Embryonic facial prominence (tissue), 1 donor: ENCODE measurements at regions not wholly inside any gene's neighbourhood (a gene's known extent, or its start where the extent isn't known, plus 50 kb on each side); places are given as distances from the start of the nearest gene placed in this dataset.

Experiments used
- DNase-seq: peaks from one replicate; pipeline ENCODE4 v3.0.0-alpha.2; 2016; ENCODE audit errors: extremely low spot score

DNA sequence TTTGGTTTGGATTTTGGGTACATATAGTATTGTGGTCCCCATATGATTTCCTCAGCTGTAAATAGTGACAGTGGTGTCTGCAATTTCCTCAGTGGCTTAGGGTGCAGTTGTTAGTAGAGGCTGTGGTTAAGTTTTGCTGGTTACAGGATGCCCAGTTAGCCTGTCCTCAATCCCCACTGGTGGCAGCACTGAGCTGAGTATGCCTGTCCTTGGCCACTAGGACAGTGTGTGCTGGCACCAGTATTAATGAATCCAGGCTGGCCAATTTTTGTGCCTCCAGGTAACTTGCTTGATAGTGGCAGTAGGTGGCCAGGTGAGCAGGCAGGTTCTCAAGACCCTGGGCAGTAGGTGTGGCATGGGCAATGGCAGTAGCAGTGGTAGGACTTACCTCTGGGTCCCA, 973.1 kb downstream of the TMEM182 start:
- DNase-seq = no peak

DNA sequence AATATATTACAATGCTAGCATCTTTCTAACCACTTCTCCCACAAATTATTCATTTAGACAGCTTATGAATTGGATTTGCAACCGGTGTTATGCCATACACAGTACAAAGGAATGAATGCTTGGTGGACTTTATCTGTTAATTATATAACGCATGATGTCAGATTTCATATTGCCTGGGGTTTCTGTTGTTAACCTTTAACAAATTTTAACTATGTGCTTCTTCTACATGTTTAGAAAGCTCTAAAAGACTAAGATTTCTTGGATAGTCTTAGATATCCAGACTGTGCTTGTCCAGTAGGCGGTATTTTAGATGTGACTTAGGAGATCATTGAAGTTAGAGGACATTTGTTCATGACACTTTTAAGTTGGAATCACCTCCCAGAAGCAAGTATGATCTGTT, 976.3 kb downstream of the TMEM182 start:
- no peak for DNase-seq

DNA sequence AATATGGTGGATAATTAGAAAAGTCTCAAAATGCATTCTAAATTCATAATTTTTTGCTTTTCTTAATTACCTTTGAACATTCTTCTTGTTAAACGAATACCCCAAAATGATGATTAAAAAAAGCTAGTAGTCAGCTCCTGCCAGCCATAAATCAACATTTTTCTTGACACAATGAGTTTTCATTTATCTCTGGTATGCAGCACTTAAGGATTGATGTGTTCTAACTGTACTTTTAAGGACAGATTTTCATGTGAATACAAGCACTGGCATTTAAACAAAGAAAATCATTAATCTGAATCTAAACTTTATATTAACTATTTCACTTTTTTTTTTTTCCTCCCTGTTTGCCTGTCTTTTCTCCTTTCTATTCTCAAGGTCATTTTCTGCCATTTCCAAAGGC, 976.8 kb downstream of the TMEM182 start:
- DNase-seq = no peak

DNA sequence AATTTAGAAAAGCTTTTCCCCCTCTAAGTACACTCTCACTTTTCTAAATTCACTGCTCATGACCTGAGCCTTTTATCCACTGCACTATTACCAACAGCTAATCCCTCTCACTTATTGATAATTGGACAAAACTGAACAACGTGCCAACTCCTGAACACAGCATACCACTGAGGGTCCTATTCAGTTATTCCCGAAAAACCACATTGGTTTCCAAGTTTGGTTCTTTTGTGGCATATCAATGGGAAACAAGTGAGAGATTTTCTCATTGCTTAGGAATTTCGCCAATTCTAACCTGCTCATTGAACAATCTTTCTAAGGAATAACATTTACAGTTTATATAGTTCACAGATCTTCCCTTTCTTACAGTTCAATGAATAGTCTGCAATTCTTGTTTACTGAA, 977.4 kb downstream of the TMEM182 start:
- DNase-seq = no peak

- DNase-seq = no peak
Observed at GRCh38 chr2:103739921-103740320, 978.1 kb downstream of the TMEM182 start.

DNA sequence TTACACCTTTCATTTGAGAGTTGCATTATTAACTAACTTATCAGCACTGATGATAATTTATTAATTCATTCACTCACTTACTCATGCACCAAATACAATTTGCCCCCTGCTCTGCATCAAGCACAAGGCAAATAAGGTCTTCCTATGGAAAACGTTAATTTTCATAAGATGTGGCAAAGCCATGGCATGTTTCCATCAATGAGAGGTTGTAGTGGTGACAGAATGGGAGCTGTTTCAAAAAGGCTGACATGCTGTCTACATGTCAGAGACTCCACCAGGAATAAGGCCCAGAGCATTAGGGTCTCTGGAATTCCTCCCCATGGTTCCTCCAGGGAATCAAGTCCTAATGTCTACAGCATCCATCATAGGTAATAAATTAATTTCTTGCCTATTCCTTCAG, 978.8 kb downstream of the TMEM182 start:
- DNase-seq = no peak

DNA sequence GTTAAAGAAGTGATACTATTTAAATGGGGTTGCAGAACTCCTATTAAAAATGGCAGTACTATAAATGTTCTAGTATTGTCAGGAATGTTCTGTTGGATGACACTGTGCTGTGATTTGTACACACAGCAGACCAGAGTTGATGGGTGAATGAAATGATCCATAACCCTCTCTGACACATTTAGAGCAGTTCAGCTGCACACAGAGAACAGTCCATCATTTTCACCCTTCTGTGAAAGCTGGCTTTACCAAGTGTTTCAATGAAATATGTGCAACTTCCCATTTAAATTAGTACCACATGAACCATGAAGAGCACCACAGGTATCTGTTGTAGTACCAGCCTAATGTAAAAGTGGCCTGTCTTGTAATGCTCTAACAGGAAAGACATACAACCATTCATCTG, 981.4 kb downstream of the TMEM182 start:
- DNase-seq = no peak

DNA sequence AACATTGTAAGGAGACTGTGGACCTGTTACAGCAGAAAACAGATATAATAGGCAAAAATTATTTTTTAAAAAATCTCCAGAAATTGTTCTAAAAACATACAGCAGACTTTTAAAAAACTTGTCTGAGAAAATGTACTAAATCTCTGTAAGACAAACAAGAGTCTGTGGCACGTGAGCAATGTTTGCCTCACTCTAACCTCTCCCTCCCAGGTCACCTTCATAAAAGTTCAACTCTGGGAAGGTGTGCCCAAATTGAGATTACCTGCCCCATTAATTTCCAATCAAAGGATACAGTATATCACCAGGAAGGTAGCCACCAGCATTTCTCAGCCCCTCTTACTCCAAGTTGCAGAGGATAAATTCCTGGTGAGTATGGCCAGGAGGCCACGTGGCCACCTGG, 992.7 kb downstream of the TMEM182 start:
- DNase-seq = no peak

DNA sequence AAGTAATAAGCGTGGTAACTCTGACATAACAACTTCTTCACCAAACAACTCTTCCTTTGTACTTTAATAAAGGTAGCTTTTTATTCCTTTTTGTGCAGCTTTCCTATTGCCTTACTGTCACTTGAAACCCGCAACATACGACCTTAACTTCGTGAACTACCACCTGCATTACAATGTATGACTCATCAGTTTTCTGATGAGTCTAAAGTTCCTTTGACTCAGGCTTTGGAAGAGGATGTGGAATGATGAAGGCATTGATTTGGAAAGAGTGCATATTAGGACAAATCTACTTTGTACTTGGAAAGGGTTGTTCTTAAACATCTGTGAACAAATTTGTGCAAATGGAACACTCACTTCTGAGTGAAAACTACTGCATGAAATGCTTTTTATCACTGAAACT, 1012.1 kb downstream of the TMEM182 start:
- no peak for DNase-seq

GRCh38 chr2:103780088-103780702, 1018.4 kb downstream of the TMEM182 start:
- DNase-seq = no peak

DNA sequence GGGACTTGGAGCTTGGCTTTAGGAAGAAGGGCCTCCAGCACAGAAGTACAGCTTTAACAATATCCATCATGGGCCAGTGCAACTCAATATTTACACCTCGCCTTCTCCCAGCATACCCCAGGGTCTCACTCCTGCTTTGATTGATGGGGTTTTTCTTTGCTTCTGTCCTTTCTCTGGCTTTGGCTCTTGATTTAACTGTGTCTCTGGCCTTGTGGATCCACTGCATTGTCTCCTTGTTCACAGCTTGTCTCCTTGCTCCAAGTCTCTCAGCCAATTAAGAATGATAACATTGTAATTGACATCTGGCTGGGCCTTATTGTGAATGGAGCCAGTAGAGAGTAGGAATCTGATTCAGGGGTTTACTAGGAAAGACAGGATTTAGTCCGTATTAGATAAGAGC, 1019.5 kb downstream of the TMEM182 start:
- DNase-seq = no peak

GRCh38 chr2:103784261-103784660, 1022.4 kb downstream of the TMEM182 start:
- DNase-seq = no peak

DNA sequence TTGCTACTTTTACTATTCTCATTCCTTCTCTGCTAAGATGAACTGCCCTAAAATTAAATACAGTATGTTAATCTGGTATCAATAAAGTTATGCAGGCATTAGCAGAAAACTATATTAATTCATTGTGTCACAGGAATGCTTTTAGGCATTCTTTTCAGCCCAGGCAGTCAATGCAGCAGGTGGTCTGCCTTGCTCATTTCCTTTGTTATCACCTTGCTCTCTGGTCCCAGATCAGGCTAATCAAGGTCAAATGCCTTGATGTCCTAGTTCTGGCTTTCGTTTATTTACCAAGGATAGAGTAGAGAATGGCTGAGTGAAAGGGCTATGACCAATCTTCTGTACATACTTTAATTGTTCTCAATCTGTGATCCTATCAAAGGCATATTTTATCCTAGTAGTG, 1023.6 kb downstream of the TMEM182 start:
- DNase-seq = no peak

GRCh38 chr2:103785956-103786355, 1024.1 kb downstream of the TMEM182 start:
- no peak for DNase-seq

- DNase-seq = no peak
Observed at GRCh38 chr2:103788389-103788788, 1026.6 kb downstream of the TMEM182 start.

DNA sequence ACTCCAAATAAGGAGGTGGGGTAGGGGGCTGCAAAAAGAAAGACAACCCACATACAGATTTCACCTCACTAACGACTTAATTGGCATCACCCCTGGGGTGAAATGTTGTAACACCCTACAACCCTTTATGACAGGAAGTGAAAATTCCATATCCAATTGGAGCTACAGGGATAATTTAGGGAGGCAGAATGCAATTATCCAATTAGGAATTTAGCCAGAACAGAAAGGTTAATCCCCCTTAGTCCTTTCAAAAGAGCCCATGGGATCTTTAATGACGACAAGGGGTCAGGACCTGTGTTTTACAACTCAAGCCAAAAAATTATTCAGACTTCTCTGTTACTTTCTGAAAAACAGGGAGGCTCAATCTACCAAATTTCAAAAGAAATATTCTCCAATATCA, 1027.1 kb downstream of the TMEM182 start:
- no peak for DNase-seq

GRCh38 chr2:103789381-103790095, 1027.7 kb downstream of the TMEM182 start:
- no peak for DNase-seq

DNA sequence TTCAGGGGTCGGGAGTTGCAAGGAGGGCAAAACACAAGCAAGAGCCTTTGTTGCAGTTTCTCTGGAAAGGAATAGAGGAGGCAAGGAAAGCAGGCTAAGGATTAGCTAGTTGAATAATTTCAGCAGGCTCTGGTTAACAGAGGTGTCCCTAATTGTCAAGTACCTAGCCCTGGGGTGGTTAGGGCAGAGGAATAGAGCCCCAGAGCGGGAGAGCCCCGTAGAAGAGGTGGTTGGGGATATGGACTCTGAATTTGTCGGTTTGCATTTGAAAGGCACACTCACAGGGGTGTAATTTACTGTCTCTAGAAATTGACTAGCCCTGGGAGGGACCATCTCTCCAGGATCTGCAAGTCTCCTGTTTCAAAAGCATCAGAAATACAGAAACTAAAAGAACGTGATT, 1030.2 kb downstream of the TMEM182 start:
- no peak for DNase-seq

GRCh38 chr2:103798291-103798690, 1036.5 kb downstream of the TMEM182 start:
- no peak for DNase-seq

- no peak for DNase-seq
Observed at GRCh38 chr2:103804013-103804412, 1042.2 kb downstream of the TMEM182 start.

DNA sequence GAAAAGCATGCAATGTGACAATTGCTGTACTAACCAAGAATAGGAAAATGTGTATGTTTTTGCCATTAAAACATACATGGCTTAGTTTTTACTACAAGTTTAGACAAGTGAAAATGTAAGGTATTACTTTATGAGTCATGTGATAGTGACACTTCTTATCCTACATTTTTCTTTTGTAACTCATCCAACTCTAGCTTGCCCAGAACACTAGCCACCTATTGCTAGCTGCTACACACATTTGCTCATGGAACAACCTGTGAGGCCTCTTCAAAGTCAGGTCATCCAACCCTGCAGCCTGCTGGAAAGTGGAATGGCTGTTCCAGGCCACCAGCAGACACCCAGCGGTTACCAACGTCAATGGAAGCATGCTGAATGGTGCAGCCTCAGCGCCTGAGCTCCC, 1043.9 kb downstream of the TMEM182 start:
- no peak for DNase-seq

GRCh38 chr2:103808814-103809213, 1045.1 kb upstream of the POU3F3 start:
- no peak for DNase-seq

- no peak for DNase-seq
Observed at GRCh38 chr2:103809415-103809814, 1044.5 kb upstream of the POU3F3 start.

DNA sequence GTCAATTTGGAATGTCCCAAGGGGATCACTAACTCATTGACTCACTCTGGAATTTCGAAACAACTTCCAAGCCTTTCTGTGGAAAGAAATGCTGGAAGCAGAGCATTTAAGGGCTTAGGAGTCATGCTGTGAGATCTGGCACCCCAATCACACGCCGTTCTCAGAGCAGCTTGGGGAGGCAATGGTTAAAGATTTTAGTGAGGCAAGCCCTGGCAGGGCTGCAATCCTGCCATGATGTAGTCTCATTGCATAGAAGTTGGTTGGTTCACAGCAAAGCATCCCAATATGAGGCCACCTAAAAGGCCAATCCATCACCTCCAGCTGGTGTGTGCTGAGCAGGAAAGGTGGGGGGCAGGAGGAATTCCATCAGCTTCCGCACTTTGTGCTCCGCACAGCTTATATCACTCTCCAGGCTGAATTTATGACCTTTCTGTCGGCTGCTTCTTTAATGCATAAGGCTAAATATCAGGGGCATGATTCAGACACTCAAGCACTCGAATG, 1043.9 kb upstream of the POU3F3 start:
- DNase-seq = no peak
